ENCODE measurements at regions not wholly inside any gene's neighbourhood (a gene's known extent, or its start where the extent isn't known, plus 50 kb on each side); places are given as distances from the start of the nearest gene placed in this dataset.

DNA sequence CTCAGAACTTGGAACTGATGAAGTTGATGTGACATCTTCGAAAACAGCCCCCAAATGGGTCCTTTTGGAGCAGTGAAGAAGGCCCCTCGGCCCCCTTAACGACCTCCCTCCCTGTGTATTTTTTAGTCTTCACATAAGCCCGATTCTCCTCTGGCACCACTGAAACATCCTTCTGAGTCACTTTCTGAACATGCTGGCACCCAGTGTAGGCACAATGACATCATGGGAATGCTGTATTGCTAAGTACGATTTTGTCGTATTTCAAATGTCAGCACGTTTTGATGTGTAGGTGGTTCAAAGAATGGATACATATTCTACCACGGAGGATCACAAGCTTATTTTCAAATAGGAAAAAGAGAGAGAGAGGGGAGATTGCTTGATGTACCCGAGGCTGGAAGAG lies 111.7 kb upstream of the RIOK3 start:
- H3K9me3 Mint-ChIP-seq: no peaks in the 10 kb centered on the region
- peak overlapping the region; percentile 50 for H3K27ac Mint-ChIP-seq
- TF ChIP-seq CTCF (IDR thresholded peaks at IDR 0.05): no peak
- ATAC-seq: peak; percentile 75
- DNase-seq: peak; percentile 28
- H3K4me1 Mint-ChIP-seq (ENCODE audit: low read depth): peaks cover 15% of the 10 kb centered on the region
- no peak overlapping the region for H3K4me3 Mint-ChIP-seq
- H3K36me3 Mint-ChIP-seq (ENCODE audit: low read depth): peaks cover 15% of the 10 kb centered on the region
- CTCF ChIA-PET: no interaction called here
- intact Hi-C loops (cut with micrococcal nuclease): no loop called here
- H3K27me3 Mint-ChIP-seq: no peaks in the 10 kb centered on the region
- POLR2A ChIA-PET: no interaction called here

DNA sequence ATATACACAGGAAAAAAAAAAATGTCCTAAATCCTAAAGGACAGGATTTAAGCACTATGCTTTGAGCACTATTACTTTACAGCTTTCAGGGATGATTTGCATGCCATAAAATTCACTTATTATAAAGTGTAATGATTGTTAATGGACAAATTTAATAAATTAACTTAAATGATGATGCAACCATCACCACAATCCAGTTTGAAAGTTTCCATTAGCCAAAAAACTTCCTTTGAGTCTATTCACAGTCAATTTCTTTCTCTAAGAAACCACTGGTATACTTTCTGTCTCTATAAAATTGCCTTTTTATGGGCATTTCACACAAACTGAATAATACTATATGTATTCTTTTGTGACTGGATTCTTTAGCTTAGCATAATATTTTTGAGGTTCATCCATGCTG lies 111.1 kb upstream of the RIOK3 start:
- no peak for ATAC-seq
- intact Hi-C loops (cut with micrococcal nuclease): no loop called here
- no peak for DNase-seq

GRCh38 chr18:23342506-23342905 lies 110.6 kb upstream of the RIOK3 start:
- ChIA-PET POLR2A (no interaction called here), CTCF (interaction anchor here (1.0 kb wide), 1 partner anchor 37 kb away, joined by 3 read pairs; no protein-coding TSS in a partner anchor)
- Mint-ChIP-seq H3K9me3 (no peaks in the 10 kb centered on the region), H3K4me1 (ENCODE audit: low read depth) (peaks cover 15% of the 10 kb centered on the region), H3K36me3 (ENCODE audit: low read depth) (peaks cover 15% of the 10 kb centered on the region), H3K27ac (peak overlapping the region; percentile 38), H3K4me3 (no peak overlapping the region), H3K27me3 (no peaks in the 10 kb centered on the region)
- DNase-seq: no peak
- intact Hi-C loops (cut with micrococcal nuclease): no loop called here
- ATAC-seq: no peak
- no peak for TF ChIP-seq CTCF (IDR thresholded peaks at IDR 0.05)

More for the DNA sequence above, 111.1 kb upstream of the RIOK3 start:
- CTCF ChIA-PET: interaction anchor here (1.0 kb wide), 1 partner anchor 37 kb away, joined by 3 read pairs; no protein-coding TSS in a partner anchor
- Mint-ChIP-seq H3K27ac (peak overlapping the region; percentile 50), H3K4me3 (no peak overlapping the region), H3K27me3 (no peaks in the 10 kb centered on the region), H3K4me1 (ENCODE audit: low read depth) (peaks cover 15% of the 10 kb centered on the region), H3K9me3 (no peaks in the 10 kb centered on the region), H3K36me3 (ENCODE audit: low read depth) (peaks cover 15% of the 10 kb centered on the region)
- no peak for TF ChIP-seq CTCF (IDR thresholded peaks at IDR 0.05)
- POLR2A ChIA-PET: no interaction called here

GRCh38 chr18:23350188-23350587 lies 102.9 kb upstream of the RIOK3 start:
- Mint-ChIP-seq H3K27me3 (no peaks in the 10 kb centered on the region), H3K9me3 (peaks cover 10% of the 10 kb centered on the region), H3K4me3 (no peak overlapping the region), H3K27ac (no peak overlapping the region), H3K4me1 (ENCODE audit: low read depth) (peaks cover 2% of the 10 kb centered on the region), H3K36me3 (ENCODE audit: low read depth) (peaks cover 50% of the 10 kb centered on the region)
- ChIA-PET POLR2A (interaction anchor here (0.8 kb wide), 1 partner anchor 17 kb away, joined by 4 read pairs; no protein-coding TSS in a partner anchor), CTCF (interaction anchor here (1.0 kb wide), 1 partner anchor 66 kb away, joined by 3 read pairs; no protein-coding TSS in a partner anchor)
- intact Hi-C loops (cut with micrococcal nuclease): no loop called here
- ATAC-seq (no peak), DNase-seq (no peak)
- TF ChIP-seq CTCF (IDR thresholded peaks at IDR 0.05): no peak

DNA sequence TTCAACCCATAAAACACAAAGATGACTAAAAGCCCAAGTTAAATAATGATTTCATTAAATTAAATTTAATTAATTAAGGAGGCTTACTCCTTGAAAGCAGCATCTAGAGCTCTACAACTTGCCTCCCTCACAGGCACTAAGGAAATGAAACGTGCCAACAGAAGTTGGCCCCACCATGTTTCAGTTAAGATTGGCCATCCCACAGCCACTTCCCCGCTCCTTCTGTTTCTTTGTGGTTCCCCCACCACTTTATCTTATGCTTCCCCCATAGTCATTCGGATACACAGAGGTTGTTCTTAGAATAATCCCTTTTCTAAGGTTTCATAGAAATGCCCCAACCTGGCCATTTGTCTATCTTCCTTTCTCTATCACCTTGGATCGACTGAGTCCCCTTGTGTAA lies 101.6 kb upstream of the RIOK3 start:
- H3K27me3 Mint-ChIP-seq: no peaks in the 10 kb centered on the region
- TF ChIP-seq CTCF (IDR thresholded peaks at IDR 0.05): no peak
- DNase-seq (no peak), ATAC-seq (no peak)
- H3K36me3 Mint-ChIP-seq (ENCODE audit: low read depth): peaks cover 48% of the 10 kb centered on the region
- CTCF ChIA-PET: interaction anchor here (1.6 kb wide), 1 partner anchor 30 kb away, joined by 3 read pairs; no protein-coding TSS in a partner anchor
- intact Hi-C loops (cut with micrococcal nuclease): no loop called here
- no peak overlapping the region for H3K27ac Mint-ChIP-seq
- POLR2A ChIA-PET: no interaction called here
- H3K9me3 Mint-ChIP-seq: peaks cover 10% of the 10 kb centered on the region
- peaks cover 2% of the 10 kb centered on the region for H3K4me1 Mint-ChIP-seq (ENCODE audit: low read depth)
- no peak overlapping the region for H3K4me3 Mint-ChIP-seq

Data from activated CD8-positive, alpha-beta T cell treated with anti-CD3 and anti-CD28 coated beads for 36 hours (primary cell).